K562 (cell line): ENCODE measurements at regions not wholly inside any gene's neighbourhood (a gene's known extent, or its start where the extent isn't known, plus 50 kb on each side); places are given as distances from the start of the nearest gene placed in this dataset.

ENCODE experiments used
- ATAC-seq: fragments of 200-7000 bp; cut with Tn5 transposase; 3 replicates; pipeline ENCODE4 v1.9.1; 2020; ENCODE audit warnings: moderate library complexity
- BruUV-seq: library from RNA; stranded (reverse); fragments of 400-500 nt; replicated peaks from 2 replicates; lab custom pipeline; 2021; lab: Mats Ljungman, UMichigan
- CTCF ChIA-PET: fragments of 300-600 bp; formaldehyde crosslinking; extraction: SDS; loops from one replicate; lab custom pipeline; 2021; ENCODE audit warnings: low intra/inter-chr PET ratio; lab: Yijun Ruan, JAX
- POLR2A ChIA-PET: fragments of 300-600, 350-650 bp; sonication (Branson Sonifier 250); formaldehyde crosslinking; extraction: SDS; loops from one replicate; lab custom pipeline; 2021; ENCODE audit warnings: antibody characterized with exemption, inconsistent platforms; lab: Yijun Ruan, JAX
- DNase-seq, 4 experiments: peaks; one replicate each; pipeline versions ENCODE4 v3.0.0 to v3.0.0-alpha.2; 2011 to 2018; ENCODE audit warnings: low spot score in 3 of 4, mixed read lengths in 3 of 4; ENCODE audit errors: extremely low read depth in 1 of 4
- FAIRE-seq: peaks from 2 replicates; lab custom pipeline; 2011; peaks lifted over from hg19 to GRCh38; lab: Jason Lieb, UNC
- H2AFZ ChIP-seq: 2 replicates; pipeline ENCODE4 v1.6.0; 2011; ENCODE audit warnings: low read depth, low read length, control low read depth, inconsistent platforms
- H3K27ac ChIP-seq: fragments of 200-600 bp; 3 replicates; pipeline ENCODE4 v1.8.0; 2011; ENCODE audit warnings: low read depth, mild to moderate bottlenecking, control low read depth, inconsistent platforms, low read length, moderate library complexity, mixed read lengths; ENCODE audit errors: extremely low read depth
- H3K27me3 ChIP-seq, 2 experiments: fragments of 300-600 bp in 1 of 2; 2 replicates in 1 of 2; 3 replicates in 1 of 2; pipeline versions ENCODE4 v1.6.0 to v1.8.0; 2011; ENCODE audit warnings: inconsistent platforms in 2 of 2, low read length in 2 of 2, mild to moderate bottlenecking in 1 of 2, mixed read lengths in 1 of 2, moderate library complexity in 1 of 2; ENCODE audit not compliant: control insufficient read depth in 2 of 2, insufficient read depth in 2 of 2
- H3K36me3 ChIP-seq: fragments of 300-600 bp; 3 replicates; pipeline ENCODE4 v1.8.0; 2011; ENCODE audit warnings: mild to moderate bottlenecking, low read length, inconsistent platforms; ENCODE audit not compliant: control insufficient read depth, insufficient read depth
- H3K4me1 ChIP-seq, 2 experiments: fragments of 200-600 bp in 1 of 2; replicated peaks in 1 of 2; 2 replicates in 1 of 2; 3 replicates in 1 of 2; pipeline versions ENCODE4 v1.5.1 to v1.8.0; 2011; ENCODE audit warnings: inconsistent platforms in 2 of 2, low read length in 2 of 2, mild to moderate bottlenecking in 1 of 2, mixed read lengths in 1 of 2, moderate library complexity in 1 of 2; ENCODE audit not compliant: control insufficient read depth in 2 of 2, insufficient read depth in 2 of 2
- H3K4me2 ChIP-seq: 2 replicates; pipeline ENCODE4 v1.6.1; 2011; ENCODE audit warnings: low read length, control low read depth, inconsistent platforms, mixed read lengths; ENCODE audit not compliant: insufficient read depth
- H3K4me3 ChIP-seq: fragments of 200-600 bp; sonication (generic), shearing (Covaris generic); 2 replicates; pipeline ENCODE4 v1.5.1; 2016; ENCODE audit warnings: control low read depth, inconsistent platforms
- H3K79me2 ChIP-seq: fragments of 200-600 bp; 3 replicates; pipeline ENCODE4 v1.8.0; 2011; ENCODE audit warnings: low read length, inconsistent platforms; ENCODE audit not compliant: control insufficient read depth, insufficient read depth
- H3K9ac ChIP-seq, 2 experiments: 2 replicates each; pipeline versions ENCODE4 v1.6.0 to v1.6.1; 2011; ENCODE audit warnings: low read depth in 2 of 2, low read length in 2 of 2, control low read depth in 1 of 2, inconsistent platforms in 1 of 2, mild to moderate bottlenecking in 1 of 2, mixed read lengths in 1 of 2; ENCODE audit not compliant: insufficient read depth in 1 of 2
- H3K9me1 ChIP-seq: one replicate; pipeline ENCODE4 v1.6.0; 2011; ENCODE audit warnings: inconsistent platforms, mild to moderate bottlenecking, low read length, moderate library complexity; ENCODE audit not compliant: control insufficient read depth, insufficient read depth
- H3K9me3 ChIP-seq: replicated peaks from 2 replicates; pipeline ENCODE4 v1.5.1; 2011; ENCODE audit warnings: low read depth, low read length, inconsistent platforms; ENCODE audit not compliant: control insufficient read depth, insufficient read depth
- H4K20me1 ChIP-seq: replicated peaks from 2 replicates; pipeline ENCODE4 v1.6.1; 2011; ENCODE audit warnings: low read length, inconsistent platforms, mixed read lengths; ENCODE audit not compliant: control insufficient read depth, insufficient read depth
- ARID2 ChIP-seq: fragments of 450-650 bp; IDR thresholded peaks from 2 replicates; pipeline ENCODE4 v1.6.1; 2017; ENCODE audit warnings: antibody characterized with exemption, mild to moderate bottlenecking
- CAMTA2 ChIP-seq: fragments of 250-450 bp; sonication (Bioruptor Pico); conservative IDR thresholded peaks from 2 replicates; pipeline ENCODE4 v1.5.1; 2022
- GTF2F1 ChIP-seq: IDR thresholded peaks from 2 replicates; pipeline ENCODE4 v1.6.1; 2011; ENCODE audit warnings: low read depth, low read length, improper control_type of control experiment
- KLF10 ChIP-seq: fragments of 250-450 bp; sonication (Bioruptor Pico); IDR thresholded peaks from 2 replicates; pipeline ENCODE4 v1.6.1; 2021; ENCODE audit warnings: matching md5 sums
- MTF1 ChIP-seq: fragments of 250-450 bp; sonication (Bioruptor Pico); IDR thresholded peaks from 2 replicates; pipeline ENCODE4 v1.9.0; 2021; ENCODE audit warnings: moderate library complexity, mild to moderate bottlenecking, inconsistent platforms, borderline replicate concordance
- TEAD1 ChIP-seq, 2 experiments: fragments of 450-650 bp in 1 of 2; sonication (generic) in 1 of 2; formaldehyde crosslinking; IDR thresholded peaks; 2 replicates each; pipeline versions ENCODE4 v1.4.0 to v1.8.0; 2020 to 2022; ENCODE audit warnings: mild to moderate bottlenecking in 2 of 2, missing genetic modification reagents in 1 of 2
- ZFX ChIP-seq: sonication (generic); formaldehyde crosslinking; IDR thresholded peaks from 2 replicates; pipeline ENCODE4 v1.8.0; 2022; ENCODE audit warnings: mild to moderate bottlenecking, missing genetic modification reagents, moderate library complexity
- ZNF282 ChIP-seq: sonication (generic); formaldehyde crosslinking; IDR thresholded peaks from 2 replicates; pipeline ENCODE4 v1.8.1; 2023; ENCODE audit warnings: missing genetic modification reagents
- WGBS: fragments of 100-300 bp; shearing (Covaris generic); methylation state at CpG from one replicate; pipeline ENCODE4 v1.1.6; 2016; ENCODE audit warnings: low coverage, mixed read lengths; ENCODE audit not compliant: insufficient coverage; ENCODE audit errors: missing lambda C conversion rate; 5-methylcytosine and 5-hydroxymethylcytosine counted together
- in situ Hi-C: fragments of 300-500 bp; cut with MboI; formaldehyde crosslinking; loops from 4 replicates; pipeline ENCODE4 v1.15.0; 2018; ENCODE audit warnings: inconsistent platforms, mixed read lengths
- intact Hi-C: fragments of 100-400 bp; cut with micrococcal nuclease; formaldehyde crosslinking; loops from 2 replicates; pipeline ENCODE4 v1.14.2; 2022
- TF ChIP-seq, protein P1 (sequence below): fragments of 450-650 bp; IDR thresholded peaks from 2 replicates; pipeline ENCODE4 v1.6.1; 2016; ENCODE audit warnings: mild to moderate bottlenecking

GRCh38 chr3:11914041-11914440 is 67.4 kb upstream of the TAMM41 start (continued):
- no peak for TF ChIP-seq CAMTA2 (CRISPR knock-in tag)
- no peak for TF ChIP-seq TEAD1 (CRISPR knock-in tag; IDR thresholded peaks at IDR 0.05)
- TF ChIP-seq MTF1 = no peak
- TF ChIP-seq, protein P1, sequence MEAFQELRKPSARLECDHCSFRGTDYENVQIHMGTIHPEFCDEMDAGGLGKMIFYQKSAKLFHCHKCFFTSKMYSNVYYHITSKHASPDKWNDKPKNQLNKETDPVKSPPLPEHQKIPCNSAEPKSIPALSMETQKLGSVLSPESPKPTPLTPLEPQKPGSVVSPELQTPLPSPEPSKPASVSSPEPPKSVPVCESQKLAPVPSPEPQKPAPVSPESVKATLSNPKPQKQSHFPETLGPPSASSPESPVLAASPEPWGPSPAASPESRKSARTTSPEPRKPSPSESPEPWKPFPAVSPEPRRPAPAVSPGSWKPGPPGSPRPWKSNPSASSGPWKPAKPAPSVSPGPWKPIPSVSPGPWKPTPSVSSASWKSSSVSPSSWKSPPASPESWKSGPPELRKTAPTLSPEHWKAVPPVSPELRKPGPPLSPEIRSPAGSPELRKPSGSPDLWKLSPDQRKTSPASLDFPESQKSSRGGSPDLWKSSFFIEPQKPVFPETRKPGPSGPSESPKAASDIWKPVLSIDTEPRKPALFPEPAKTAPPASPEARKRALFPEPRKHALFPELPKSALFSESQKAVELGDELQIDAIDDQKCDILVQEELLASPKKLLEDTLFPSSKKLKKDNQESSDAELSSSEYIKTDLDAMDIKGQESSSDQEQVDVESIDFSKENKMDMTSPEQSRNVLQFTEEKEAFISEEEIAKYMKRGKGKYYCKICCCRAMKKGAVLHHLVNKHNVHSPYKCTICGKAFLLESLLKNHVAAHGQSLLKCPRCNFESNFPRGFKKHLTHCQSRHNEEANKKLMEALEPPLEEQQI = no peak
- TF ChIP-seq ARID2 = no peak
- TF ChIP-seq, all 486 proteins: peak for 0

DNA sequence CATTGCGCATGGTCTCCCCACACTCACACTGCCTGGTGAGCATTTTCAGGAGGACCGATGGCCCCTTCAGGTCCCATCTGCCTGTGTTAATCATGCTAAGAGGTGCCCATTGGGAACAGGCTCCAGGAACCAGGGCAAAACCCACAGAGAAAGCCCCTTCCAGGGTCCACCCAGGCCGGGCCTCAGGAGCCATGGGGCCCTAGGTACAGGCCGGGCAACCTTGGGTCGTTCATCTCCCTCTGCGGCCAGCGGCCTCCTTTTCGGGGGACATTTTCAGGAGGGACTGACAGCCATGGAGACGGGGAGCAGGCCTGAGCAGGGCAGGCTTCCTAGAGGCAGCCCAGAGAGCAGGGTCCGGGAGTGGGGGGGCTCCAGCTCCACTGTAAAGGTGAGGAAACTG is 68.0 kb upstream of the TAMM41 start:
- Histone ChIP-seq H3K36me3 (no peaks in the 10 kb centered on the region), H3K79me2 (no peaks in the 10 kb centered on the region), H3K27ac (no peak overlapping the region), H2AFZ (no peak overlapping the region), H3K4me2 (no peak overlapping the region), H3K9me1 (no peaks in the 10 kb centered on the region), H3K9me3 (no peaks in the 10 kb centered on the region), H3K4me3 (no peak overlapping the region), H3K4me1 (no peaks in the 10 kb centered on the region), H4K20me1 (0 out of 2 replicates have a peak, but pooled peaks cover 4% of the 10 kb centered on the region), H3K9ac (no peak overlapping the region), H3K27me3 (peaks cover 4 to 78% of the 10 kb centered on the region in 2 experiments; a peak in 4 of 5 replicates)
- DNase-seq (no peak), ATAC-seq (no peak), FAIRE-seq (no peak)
- ChIA-PET CTCF (no interaction called here), POLR2A (no interaction called here)
- WGBS = 0% methylated on average over 10 of the region's 10 CpGs
- TF ChIP-seq KLF10 (CRISPR knock-in tag) (no peak), ZNF282 (CRISPR knock-in tag) (no peak), ZFX (CRISPR knock-in tag) (no peak), GTF2F1 (no peak)
- in situ Hi-C loops (no loop called here), intact Hi-C loops (no loop called here)
- no TSS peak for BruUV-seq
